Immature natural killer cell (primary cell): ENCODE measurements at regions not wholly inside any gene's neighbourhood (a gene's known extent, or its start where the extent isn't known, plus 50 kb on each side); places are given as distances from the start of the nearest gene placed in this dataset.

Experiments used
- DNase-seq, 3 donors: peaks; one replicate each; pipeline ENCODE4 v3.0.0; 2022; ENCODE audit warnings: mixed read lengths in 1 of 3
- H3K27ac Mint-ChIP-seq, 6 donors: one replicate each; pipeline ENCODE4 v1.8.0; 2020; ENCODE audit warnings: mixed read lengths in 6 of 6, mild to moderate bottlenecking in 5 of 6, inconsistent platforms in 4 of 6, moderate library complexity in 3 of 6
- H3K27me3 Mint-ChIP-seq, 3 donors: one replicate each; pipeline ENCODE4 v1.8.0; 2020 to 2021; ENCODE audit warnings: low read depth in 3 of 3, mild to moderate bottlenecking in 3 of 3, mixed read lengths in 3 of 3, moderate library complexity in 3 of 3, inconsistent platforms in 1 of 3
- H3K36me3 Mint-ChIP-seq, 3 donors: one replicate each; pipeline ENCODE4 v1.8.0; 2020; ENCODE audit warnings: mixed read lengths in 3 of 3, inconsistent platforms in 2 of 3, mild to moderate bottlenecking in 2 of 3
- H3K4me1 Mint-ChIP-seq, 2 donors: one replicate each; pipeline ENCODE4 v1.8.0; 2020; ENCODE audit warnings: inconsistent platforms in 2 of 2, mild to moderate bottlenecking in 2 of 2, mixed read lengths in 2 of 2, moderate library complexity in 1 of 2
- H3K4me3 Mint-ChIP-seq, 5 donors: one replicate each; pipeline ENCODE4 v1.8.0; 2020; ENCODE audit warnings: mild to moderate bottlenecking in 5 of 5, mixed read lengths in 5 of 5, inconsistent platforms in 3 of 5, moderate library complexity in 3 of 5
- H3K9me3 Mint-ChIP-seq, 6 donors: one replicate each; pipeline ENCODE4 v1.8.0; 2020; ENCODE audit warnings: mild to moderate bottlenecking in 6 of 6, mixed read lengths in 6 of 6, inconsistent platforms in 4 of 6, moderate library complexity in 3 of 6

- peaks cover 0 to 6% (median 2%) of the 10 kb centered on the region in 3 donors for H3K27me3 Mint-ChIP-seq
- no peak overlapping the region for H3K4me3 Mint-ChIP-seq
- H3K9me3 Mint-ChIP-seq = no peaks in the 10 kb centered on the region
- no peak overlapping the region for H3K27ac Mint-ChIP-seq
- no peaks in the 10 kb centered on the region for H3K4me1 Mint-ChIP-seq
- H3K36me3 Mint-ChIP-seq = no peaks in the 10 kb centered on the region
- DNase-seq = no peak
These were observed 113.0 kb downstream of the CYP26A1 start for GRCh38 chr10:93186653-93187052.

- Mint-ChIP-seq H3K27me3 (peaks cover 3 to 15% (median 5%) of the 10 kb centered on the region in 3 donors), H3K27ac (no peak overlapping the region), H3K36me3 (no peaks in the 10 kb centered on the region), H3K4me1 (no peaks in the 10 kb centered on the region), H3K9me3 (no peaks in the 10 kb centered on the region), H3K4me3 (no peak overlapping the region)
- no peak for DNase-seq
These were observed 116.3 kb downstream of the CYP26A1 start for GRCh38 chr10:93189944-93190343.

- H3K36me3 Mint-ChIP-seq = no peaks in the 10 kb centered on the region
- H3K27ac Mint-ChIP-seq = no peak overlapping the region
- H3K9me3 Mint-ChIP-seq = no peaks in the 10 kb centered on the region
- DNase-seq = no peak
- H3K27me3 Mint-ChIP-seq = peaks cover 3 to 15% (median 5%) of the 10 kb centered on the region in 3 donors
- H3K4me1 Mint-ChIP-seq = no peaks in the 10 kb centered on the region
- H3K4me3 Mint-ChIP-seq = no peak overlapping the region
These were observed 116.7 kb downstream of the CYP26A1 start for GRCh38 chr10:93190372-93190771.

- H3K27me3 Mint-ChIP-seq = peaks cover 3 to 11% (median 5%) of the 10 kb centered on the region in 3 donors
- H3K4me3 Mint-ChIP-seq = no peak overlapping the region
- H3K9me3 Mint-ChIP-seq = no peaks in the 10 kb centered on the region
- H3K4me1 Mint-ChIP-seq = peaks cover 3 to 5% of the 10 kb centered on the region in 2 donors
- H3K36me3 Mint-ChIP-seq = no peaks in the 10 kb centered on the region
- H3K27ac Mint-ChIP-seq = no peak overlapping the region
- DNase-seq = no peak
These were observed 120.2 kb downstream of the CYP26A1 start for GRCh38 chr10:93193906-93194305.

GRCh38 chr10:93198401-93199131, 124.9 kb downstream of the CYP26A1 start:
- DNase-seq = no peak
- peak overlapping the region in 4 of 5 donors; percentile 11 to 49 (median 44) for H3K4me3 Mint-ChIP-seq
- H3K27me3 Mint-ChIP-seq = peaks cover 0 to 10% (median 6%) of the 10 kb centered on the region in 3 donors
- H3K9me3 Mint-ChIP-seq = peaks cover 0 to 2% (median 0%) of the 10 kb centered on the region in 6 donors
- no peak overlapping the region for H3K27ac Mint-ChIP-seq
- no peaks in the 10 kb centered on the region for H3K36me3 Mint-ChIP-seq
- peaks cover 8 to 10% of the 10 kb centered on the region in 2 donors for H3K4me1 Mint-ChIP-seq

- Mint-ChIP-seq H3K4me1 (peaks cover 8 to 10% of the 10 kb centered on the region in 2 donors), H3K27ac (no peak overlapping the region), H3K9me3 (peaks cover 0 to 2% (median 0%) of the 10 kb centered on the region in 6 donors), H3K36me3 (no peaks in the 10 kb centered on the region), H3K4me3 (peak overlapping the region; percentile 29 to 50 (median 48)), H3K27me3 (peaks cover 0 to 7% (median 6%) of the 10 kb centered on the region in 3 donors)
- DNase-seq = no peak
These were observed 125.6 kb downstream of the CYP26A1 start for GRCh38 chr10:93199191-93199751.

- no peaks in the 10 kb centered on the region for H3K36me3 Mint-ChIP-seq
- peaks cover 2 to 4% (median 2%) of the 10 kb centered on the region in 3 donors for H3K27me3 Mint-ChIP-seq
- no peaks in the 10 kb centered on the region for H3K4me1 Mint-ChIP-seq
- H3K9me3 Mint-ChIP-seq = peaks cover 0 to 2% (median 0%) of the 10 kb centered on the region in 6 donors
- no peak overlapping the region for H3K27ac Mint-ChIP-seq
- DNase-seq = no peak
- no peak overlapping the region for H3K4me3 Mint-ChIP-seq
These were observed 131.1 kb downstream of the CYP26A1 start for GRCh38 chr10:93204494-93205485.

GRCh38 chr10:93206652-93207051, 133.0 kb downstream of the CYP26A1 start:
- H3K27me3 Mint-ChIP-seq = peaks cover 2 to 4% (median 3%) of the 10 kb centered on the region in 3 donors
- no peaks in the 10 kb centered on the region for H3K36me3 Mint-ChIP-seq
- H3K4me1 Mint-ChIP-seq = no peaks in the 10 kb centered on the region
- DNase-seq = no peak
- no peak overlapping the region for H3K4me3 Mint-ChIP-seq
- H3K9me3 Mint-ChIP-seq = no peaks in the 10 kb centered on the region
- H3K27ac Mint-ChIP-seq = no peak overlapping the region

GRCh38 chr10:93208717-93209464, 135.2 kb downstream of the CYP26A1 start:
- DNase-seq = no peak
- Mint-ChIP-seq H3K4me3 (no peak overlapping the region), H3K27me3 (peaks cover 2 to 4% (median 3%) of the 10 kb centered on the region in 3 donors), H3K4me1 (no peaks in the 10 kb centered on the region), H3K27ac (no peak overlapping the region), H3K9me3 (no peaks in the 10 kb centered on the region), H3K36me3 (no peaks in the 10 kb centered on the region)

GRCh38 chr10:93211991-93212390, 138.3 kb downstream of the CYP26A1 start:
- H3K4me1 Mint-ChIP-seq = no peaks in the 10 kb centered on the region
- no peaks in the 10 kb centered on the region for H3K9me3 Mint-ChIP-seq
- DNase-seq = no peak
- peaks cover 0 to 5% (median 3%) of the 10 kb centered on the region in 3 donors for H3K27me3 Mint-ChIP-seq
- H3K4me3 Mint-ChIP-seq = no peak overlapping the region
- H3K36me3 Mint-ChIP-seq = no peaks in the 10 kb centered on the region
- H3K27ac Mint-ChIP-seq = no peak overlapping the region

- Mint-ChIP-seq H3K27ac (no peak overlapping the region), H3K9me3 (peaks cover 0 to 2% (median 0%) of the 10 kb centered on the region in 6 donors), H3K27me3 (peaks cover 2 to 4% (median 3%) of the 10 kb centered on the region in 3 donors), H3K4me3 (no peak overlapping the region), H3K36me3 (no peaks in the 10 kb centered on the region), H3K4me1 (no peaks in the 10 kb centered on the region)
- DNase-seq = no peak
These were observed 141.6 kb downstream of the CYP26A1 start for GRCh38 chr10:93215312-93215711.

- H3K36me3 Mint-ChIP-seq = no peaks in the 10 kb centered on the region
- no peaks in the 10 kb centered on the region for H3K4me1 Mint-ChIP-seq
- no peak overlapping the region for H3K4me3 Mint-ChIP-seq
- H3K27me3 Mint-ChIP-seq = peaks cover 0 to 4% (median 2%) of the 10 kb centered on the region in 3 donors
- no peak for DNase-seq
- H3K27ac Mint-ChIP-seq = no peak overlapping the region
- peaks cover 0 to 2% (median 0%) of the 10 kb centered on the region in 6 donors for H3K9me3 Mint-ChIP-seq
These were observed 142.8 kb downstream of the CYP26A1 start for GRCh38 chr10:93216341-93216985.

GRCh38 chr10:93218386-93218785, 144.7 kb downstream of the CYP26A1 start:
- no peak overlapping the region for H3K4me3 Mint-ChIP-seq
- H3K36me3 Mint-ChIP-seq = no peaks in the 10 kb centered on the region
- no peak overlapping the region for H3K27ac Mint-ChIP-seq
- DNase-seq = no peak
- H3K4me1 Mint-ChIP-seq = no peaks in the 10 kb centered on the region
- H3K9me3 Mint-ChIP-seq = peaks cover 0 to 2% (median 0%) of the 10 kb centered on the region in 6 donors
- peaks cover 0 to 4% (median 2%) of the 10 kb centered on the region in 3 donors for H3K27me3 Mint-ChIP-seq
